GM19395 (cell line): ENCODE measurements at regions not wholly inside any gene's neighbourhood (a gene's known extent, or its start where the extent isn't known, plus 50 kb on each side); places are given as distances from the start of the nearest gene placed in this dataset.

Experiments used
- ATAC-seq: cut with Tn5 transposase; IDR thresholded peaks from one replicate; pipeline ENCODE4 v1.9.1; 2021; ENCODE audit warnings: mild to moderate bottlenecking, moderate library complexity; ENCODE audit not compliant: unreplicated experiment

DNA sequence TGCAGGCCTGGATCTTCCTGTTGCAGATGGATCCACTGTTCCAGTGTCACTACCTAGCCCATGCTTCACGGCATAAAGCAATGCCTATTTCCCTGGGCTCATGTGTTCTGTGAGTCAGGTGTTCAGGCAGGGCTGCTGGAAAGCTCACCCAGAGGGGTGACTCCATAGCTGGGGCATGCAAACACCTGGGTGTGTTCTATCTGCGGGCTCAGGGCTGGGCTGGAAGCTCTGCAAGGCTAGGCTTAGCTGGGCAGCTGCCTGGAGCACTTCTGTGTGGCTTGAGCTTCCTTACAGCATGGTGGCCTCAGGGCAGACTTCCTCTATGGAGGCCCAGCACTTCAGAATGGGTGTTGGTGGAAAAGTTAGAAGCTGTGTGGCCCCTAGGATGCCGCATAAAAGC, 139.9 kb downstream of the GADD45G start:
- ATAC-seq = no peak

DNA sequence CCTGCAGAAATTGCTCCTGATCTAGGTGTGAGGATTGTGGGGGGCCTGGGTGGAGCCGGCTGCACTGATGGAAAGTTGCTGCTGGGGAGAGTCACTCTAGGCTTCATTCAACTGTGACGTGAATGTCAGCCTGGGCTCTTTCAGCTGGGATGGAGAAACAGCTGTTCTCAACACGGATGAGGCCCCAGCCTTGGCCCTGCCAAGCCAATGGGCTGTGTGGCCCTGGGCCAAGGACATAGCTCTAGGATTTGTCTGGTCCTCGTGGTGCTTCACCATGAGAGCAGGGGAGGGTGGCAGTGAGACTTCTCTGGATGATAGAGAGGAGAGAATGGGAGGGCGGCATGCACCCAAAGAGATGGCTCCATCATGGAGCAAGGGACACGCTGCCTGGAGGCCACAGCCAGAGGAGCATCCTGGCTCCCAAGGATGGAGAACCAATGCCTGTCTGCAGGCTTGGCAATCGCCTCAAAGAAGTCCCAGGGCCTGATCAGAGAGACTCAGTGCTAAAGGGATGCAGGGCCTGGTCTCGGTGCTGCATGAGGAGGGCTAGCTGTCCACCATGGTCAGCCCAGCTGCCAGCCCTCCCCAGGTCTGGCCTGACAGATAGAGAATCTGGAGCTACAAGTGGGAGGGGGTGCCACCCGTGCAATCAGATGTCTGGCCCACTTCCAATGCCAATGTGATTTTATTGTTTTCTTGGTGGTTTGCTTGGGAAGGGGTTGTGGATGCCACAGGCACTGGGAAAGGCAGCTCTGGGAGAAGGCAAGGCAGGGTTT, 141.0 kb downstream of the GADD45G start:
- no peak for ATAC-seq

DNA sequence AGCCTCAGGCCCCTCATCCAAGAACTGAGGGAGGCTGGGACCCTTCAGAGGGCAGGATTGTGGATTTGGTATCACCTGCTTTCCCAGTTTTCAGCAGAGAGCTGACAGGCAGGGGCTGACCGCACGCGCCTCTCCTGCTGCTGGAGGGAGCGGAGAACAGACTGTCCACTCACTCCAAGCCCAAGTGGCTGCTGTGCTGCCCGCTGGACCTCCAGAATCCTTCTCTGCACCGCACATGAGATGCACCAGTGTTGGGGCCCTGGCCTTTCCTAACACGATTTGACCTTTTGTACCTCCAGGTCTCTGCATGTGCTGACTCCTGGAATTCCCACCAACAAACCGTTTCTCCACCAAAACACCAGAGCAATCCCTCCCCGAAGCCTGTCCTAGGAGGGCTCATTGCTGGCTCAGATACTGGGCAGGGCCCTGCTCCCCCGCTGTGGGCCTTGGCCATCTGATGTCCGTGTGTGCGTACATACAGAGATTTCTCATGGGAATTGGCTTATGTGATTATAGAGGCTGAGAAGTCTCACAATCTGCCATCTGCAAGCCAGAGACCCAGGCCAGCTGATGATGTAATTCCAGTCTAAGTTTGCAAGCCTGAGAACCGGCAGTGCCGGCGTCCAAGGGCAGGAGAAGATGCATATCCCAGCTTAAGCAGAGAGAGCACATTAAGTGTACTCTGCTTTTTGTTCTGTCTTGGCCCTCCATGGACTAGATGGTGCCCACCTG, 141.7 kb downstream of the GADD45G start:
- ATAC-seq = no peak

DNA sequence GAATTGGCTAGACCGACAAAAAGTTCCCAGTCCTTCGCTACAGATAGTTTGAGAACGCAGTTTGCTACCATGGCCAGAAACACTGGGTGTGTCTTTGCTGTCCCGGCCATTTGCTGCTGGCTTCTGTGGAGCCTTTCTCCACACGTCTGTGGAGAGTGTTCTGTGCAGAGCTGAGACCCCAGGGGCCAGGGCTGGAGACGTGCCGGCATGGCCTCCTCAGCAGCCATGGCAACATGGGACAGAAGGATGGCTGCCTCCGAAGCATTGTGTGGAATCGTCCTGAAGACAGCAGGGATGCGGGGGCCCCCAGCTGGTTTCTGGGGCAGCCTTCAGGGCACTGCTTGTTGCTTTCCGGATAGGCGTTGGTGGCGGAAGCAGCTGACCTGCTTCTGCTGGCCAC, 142.8 kb downstream of the GADD45G start:
- ATAC-seq = no peak

DNA sequence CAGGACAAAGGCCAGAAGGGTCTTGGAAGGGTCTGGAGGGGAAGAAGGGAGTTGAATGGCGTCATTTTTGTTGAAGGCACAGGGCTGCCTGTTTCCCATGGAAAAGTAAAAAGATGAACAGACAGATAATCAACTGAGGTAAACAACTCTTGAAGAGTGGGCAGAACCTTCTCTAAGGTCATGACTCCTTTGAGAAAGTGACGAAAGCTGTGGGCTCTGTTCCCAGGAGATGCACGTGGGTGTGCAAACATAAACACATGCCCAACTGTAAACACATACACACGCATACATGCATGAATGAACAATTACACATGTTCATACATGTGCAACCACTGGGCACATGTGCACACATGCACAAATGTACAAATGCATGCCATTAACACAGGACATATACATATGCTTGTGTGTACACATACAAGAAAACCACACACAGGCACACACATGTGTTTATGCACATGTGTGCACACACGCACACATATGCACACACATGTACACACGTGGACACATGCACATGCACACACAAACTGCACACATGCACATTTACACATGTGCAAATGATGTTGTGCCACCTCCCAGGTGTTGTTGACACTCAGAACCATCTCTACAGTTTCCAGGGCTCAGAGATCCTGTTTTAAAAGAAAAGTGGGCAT, 143.3 kb downstream of the GADD45G start:
- no peak for ATAC-seq

DNA sequence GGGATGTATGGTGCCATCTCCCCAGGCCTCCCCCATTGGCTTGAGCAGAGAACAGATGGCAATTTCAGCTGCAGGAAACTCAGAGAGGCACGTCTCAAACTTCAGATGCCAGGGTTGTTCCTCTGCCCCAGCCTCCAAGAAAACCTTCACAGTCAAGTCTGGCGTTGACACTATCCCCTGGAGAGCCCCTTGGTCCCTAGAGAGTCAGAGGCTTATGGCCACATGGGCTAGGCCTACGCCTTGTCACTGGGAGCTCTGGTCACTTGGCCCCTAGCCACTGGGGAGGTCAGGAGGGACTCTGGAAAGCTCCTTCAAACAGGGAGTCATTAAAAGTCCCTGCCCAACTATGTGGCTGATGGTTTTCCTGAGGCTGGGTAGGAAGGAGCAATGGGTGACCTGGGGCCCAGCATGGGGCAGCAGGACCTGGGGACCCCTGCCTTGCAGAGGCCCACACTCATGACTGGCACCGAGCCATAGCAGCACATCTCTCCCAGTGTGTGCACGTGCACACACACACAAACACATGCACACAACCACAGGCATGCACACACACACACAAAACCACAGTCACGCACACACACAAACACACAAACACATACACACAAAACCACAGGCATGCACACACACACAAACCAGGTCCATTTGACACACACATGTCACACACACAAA, 144.2 kb downstream of the GADD45G start:
- no peak for ATAC-seq

DNA sequence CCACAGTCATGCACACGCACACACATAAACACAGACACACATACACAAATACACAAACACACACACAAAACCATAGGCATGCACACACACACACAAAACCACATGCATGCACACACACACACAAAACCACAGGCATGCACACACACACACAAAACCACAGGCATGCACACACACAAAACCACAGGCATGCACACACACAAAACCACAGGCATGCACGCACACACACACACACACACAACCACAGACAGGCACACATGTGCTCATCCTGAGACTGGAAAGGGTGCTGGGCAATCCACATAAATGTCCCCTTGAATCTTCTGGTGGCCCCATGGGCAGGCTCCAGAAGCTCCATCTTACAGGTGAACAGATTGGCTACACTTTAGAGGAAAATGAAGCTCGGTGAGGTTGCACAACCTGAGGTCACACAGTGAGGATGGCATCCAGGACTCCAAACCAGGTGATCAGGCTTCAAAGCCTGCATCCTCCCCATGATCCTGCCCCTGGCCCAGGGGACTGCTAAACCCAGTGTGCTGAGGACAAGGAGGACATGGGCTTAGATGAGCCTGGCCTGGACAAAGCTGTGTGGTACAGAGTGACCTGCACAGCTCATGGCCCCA, 144.8 kb downstream of the GADD45G start:
- ATAC-seq = no peak

DNA sequence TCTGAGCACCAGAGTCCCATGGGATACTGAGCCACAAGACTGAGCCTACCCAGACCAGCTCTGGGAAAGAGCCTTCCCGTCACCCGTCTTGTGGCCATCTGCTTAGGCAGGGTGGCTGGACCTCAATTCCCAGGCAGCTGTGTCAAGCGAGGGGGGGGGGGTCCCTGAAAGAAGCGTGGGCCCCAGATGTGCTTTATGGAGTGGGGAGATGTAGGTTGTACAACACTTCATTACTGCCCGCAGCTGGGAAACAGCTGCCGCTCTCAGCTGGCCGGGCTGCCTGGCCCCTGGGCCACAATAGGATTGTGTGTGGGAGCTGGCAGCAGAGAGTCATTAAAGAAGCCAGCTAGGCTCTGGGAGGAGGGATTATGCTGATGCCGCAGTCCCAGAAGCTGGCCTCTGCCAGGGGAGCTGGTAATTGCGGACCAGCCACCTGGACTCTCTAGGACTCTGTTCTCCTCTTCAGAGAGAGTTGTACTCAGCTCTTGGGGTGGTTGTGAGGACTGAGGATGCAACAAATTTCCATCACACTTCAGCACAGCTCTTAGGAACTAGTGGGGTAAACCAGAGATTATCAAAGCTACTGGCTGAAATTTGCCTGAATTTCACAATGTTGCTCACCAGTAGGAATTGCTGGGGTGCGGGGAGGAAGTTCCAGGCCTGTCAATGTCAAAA, 145.4 kb downstream of the GADD45G start:
- ATAC-seq = no peak

DNA sequence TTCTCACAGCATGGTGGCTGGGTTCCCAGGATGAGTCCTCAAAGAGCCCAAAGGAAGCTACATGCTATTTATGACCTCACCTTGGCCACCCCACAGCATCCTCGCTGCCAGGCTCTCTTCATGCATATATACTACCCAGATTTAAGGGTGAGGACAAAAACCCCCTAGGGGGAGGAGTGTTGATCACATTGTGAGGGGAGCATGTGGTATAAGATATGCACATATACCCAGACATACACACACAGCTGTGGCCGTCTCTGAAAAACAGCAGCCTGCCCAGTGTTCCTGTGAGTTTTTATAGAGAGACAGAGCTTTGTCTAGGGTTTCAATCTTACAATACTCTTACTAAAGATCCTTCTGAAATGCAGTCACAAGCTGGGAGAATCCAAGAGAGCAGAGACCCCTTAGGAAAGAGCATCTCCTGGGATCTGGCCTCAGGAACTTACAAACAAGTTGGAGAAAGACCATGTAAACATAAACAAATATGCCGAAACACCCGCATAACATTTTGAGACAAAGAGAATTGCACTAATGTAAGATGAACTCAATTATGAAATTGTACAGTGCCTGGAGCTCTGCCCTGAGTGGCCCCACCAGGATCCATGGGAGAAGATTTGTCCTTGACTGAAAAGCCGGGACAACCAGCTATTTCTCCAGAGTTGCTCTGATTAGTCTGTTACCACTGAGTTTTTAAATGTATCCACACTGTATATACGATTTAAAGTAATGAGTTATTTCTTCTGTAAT, 146.4 kb downstream of the GADD45G start:
- ATAC-seq = no peak

DNA sequence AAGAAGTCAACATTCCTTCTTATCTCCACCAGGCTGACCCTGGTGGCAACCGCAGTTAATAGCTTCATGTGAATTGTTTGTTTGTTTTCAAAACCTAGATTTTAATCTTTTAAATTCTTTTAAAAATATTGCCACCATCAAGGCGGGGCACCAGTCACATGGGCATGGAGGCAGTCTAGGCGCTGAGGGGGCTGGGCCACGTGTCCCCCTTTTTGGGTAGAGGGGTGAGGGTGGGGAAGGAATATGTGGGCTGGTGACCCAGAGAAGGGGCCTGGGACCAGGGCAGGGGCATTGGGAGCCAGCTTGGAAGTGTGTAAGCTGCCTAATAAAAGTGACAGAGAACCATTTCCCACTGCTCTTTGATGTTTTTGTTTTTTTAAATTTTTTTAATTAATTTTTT, 147.3 kb downstream of the GADD45G start:
- ATAC-seq = no peak

DNA sequence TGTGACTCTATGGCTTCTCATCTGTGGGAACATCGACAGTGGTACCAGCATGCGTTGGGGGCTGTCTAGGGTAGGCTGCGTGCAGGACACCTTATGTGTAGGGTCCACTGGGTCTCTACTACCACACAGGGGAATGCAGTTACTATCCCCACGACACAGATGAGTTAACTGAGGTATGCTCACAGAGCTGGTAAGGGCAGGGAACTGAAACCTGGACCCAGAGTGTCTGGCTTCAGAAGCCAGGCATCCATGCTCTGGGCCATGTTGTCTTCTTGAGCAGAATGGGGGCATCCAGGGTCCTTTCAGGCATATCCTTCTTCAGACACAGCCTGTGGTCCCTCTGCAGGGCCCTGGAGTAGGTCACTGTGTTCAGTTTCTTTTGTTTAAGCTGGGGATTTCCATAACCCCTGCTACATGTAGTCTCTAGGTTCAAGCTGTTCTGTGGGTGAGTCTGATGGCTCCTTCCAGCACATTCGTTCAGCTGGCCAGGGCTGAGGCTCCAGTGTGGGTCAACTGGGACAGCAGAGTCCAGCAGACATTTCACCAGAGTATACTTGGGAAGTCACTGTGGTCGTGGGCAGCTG, 148.8 kb downstream of the GADD45G start:
- no peak for ATAC-seq

DNA sequence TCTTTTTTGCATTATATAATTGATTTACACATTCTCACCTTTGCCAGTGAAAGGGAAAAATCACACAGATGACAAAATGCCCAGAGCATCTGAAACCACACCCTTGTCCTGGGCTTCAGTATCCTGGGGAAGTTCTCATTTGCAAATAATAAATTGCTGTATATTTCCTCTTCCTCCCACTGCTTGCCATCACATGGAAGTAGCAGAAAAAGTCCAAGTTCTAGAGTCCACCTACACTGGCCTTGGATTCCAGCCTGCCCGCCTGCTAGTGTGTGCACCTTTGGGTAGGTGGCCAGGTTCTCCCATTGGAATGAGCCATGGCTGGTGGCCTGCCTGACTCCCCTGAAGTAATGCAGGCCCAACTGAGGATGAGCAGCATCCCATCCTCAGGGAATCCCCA, 149.4 kb downstream of the GADD45G start:
- ATAC-seq = no peak

DNA sequence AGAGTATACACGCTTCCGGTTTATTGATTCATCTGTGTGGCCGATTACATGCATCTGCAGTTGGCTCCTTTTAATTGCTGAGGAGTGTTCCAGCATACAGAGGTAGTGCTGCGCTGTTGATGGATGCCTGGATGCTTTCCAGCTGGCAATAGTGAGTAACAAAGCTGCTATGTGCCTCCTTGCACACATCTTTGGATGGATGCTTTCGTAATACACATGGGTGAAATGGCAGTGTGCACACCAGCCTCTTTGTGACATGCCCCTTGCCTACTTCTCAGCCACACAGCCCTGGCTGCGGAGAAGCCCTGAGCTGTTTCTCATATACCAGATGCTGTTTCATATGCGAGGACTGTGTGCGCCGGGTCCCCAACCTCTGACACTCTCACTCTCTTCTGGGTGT, 151.0 kb downstream of the GADD45G start:
- no peak for ATAC-seq

DNA sequence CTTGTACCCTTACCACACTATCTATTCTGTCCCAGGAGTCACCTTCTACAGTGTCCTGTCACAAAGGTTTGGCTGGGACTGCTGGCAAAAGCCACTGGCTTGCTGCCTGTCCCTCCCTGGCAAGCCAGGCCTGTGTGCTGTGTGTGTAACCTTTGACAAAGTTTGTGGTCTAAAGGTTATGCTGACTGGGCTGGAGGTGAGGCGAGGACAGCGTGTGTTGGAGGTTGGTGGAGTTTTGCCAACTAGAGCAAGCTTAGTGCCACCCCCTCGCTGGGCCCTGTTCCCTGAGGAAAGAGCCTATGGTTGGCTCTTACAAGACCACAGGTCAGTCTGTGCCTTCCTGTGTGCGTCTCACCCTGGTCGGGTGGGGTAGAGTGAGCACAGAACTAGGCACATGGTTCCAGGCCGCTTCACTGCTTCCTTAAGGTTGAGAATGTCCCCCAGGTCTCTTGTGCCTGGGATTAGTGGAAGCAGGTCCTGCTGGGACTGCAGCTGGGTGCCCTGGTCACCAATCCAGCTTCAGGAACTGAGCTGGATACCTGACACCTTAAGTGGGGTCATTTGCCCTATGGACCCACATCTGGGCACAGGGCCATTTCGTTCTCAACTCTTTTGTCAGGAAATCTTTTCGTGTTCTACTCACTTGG, 152.2 kb downstream of the GADD45G start:
- no peak for ATAC-seq

DNA sequence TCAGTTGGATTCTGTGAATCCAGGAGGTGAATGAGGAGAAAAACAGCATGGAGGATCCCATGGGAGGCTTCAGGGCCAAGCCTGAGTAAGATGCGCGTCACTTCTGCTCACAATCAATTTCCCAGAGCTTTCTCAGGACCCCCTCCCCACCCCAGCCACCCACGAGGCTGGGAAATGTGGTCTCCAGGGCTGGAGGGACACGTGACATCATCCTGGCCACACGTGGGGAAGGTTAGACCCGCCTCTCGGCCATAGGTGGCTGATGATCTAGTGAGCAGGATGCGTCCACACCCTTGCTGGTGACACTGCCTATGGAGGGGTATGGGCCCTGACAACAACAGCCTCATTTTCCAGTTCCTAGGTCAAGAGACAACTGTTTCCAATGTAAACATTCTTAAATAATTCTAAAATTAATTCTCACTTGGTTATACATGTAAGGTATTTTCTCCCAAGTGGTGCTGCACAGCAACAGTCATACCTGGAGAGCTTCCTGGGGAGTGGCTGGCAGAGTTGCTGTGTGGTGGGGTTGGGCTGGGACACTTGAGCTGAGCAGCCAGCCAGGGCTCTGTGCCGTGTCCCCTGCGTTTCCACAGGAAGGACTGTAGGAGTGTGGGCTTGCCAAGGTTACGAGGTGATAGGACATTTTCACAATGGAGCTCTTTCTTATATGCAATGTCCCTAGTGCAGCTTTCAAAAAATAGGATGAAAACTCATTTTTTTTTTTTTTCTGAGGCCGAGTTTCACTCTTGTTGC, 153.1 kb downstream of the GADD45G start:
- ATAC-seq = no peak

DNA sequence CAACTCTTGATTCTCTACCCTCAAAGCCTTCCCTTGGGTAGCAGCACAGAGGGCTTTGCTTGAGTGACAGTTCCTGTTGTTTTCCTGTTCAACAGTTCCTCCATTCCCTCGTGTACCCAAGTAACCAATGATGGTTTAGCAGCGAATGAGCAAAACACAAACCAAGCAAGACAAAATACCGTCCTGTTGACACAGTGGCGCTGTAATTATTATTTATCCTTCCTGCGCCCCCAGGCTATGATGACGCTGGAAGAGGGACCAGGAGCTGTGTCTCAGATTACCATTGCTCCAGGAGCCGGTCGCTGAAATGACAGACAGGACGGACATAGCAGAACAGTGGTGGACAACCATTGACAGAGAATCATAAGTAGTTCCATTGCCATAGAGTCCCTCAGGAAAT, 154.8 kb downstream of the GADD45G start:
- ATAC-seq = no peak

DNA sequence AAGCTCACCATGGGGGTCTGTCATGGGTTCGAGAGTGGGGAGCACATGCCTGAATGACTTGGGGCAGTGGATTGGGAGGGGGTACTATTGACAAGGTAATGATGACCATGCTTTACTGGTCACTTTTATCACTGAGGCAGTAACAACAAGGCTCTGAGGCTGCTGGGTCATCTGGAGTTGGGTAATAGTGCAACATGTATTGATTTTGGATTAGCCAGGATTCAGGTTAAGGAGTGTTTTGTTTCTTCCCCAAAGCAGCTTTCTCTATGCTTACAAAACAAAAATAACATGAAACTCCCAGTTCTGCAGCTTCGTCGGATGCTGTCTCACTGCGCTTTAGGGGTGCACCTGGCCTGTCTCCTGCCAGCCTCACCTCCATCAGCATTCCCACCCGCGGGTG, 155.3 kb downstream of the GADD45G start:
- no peak for ATAC-seq

DNA sequence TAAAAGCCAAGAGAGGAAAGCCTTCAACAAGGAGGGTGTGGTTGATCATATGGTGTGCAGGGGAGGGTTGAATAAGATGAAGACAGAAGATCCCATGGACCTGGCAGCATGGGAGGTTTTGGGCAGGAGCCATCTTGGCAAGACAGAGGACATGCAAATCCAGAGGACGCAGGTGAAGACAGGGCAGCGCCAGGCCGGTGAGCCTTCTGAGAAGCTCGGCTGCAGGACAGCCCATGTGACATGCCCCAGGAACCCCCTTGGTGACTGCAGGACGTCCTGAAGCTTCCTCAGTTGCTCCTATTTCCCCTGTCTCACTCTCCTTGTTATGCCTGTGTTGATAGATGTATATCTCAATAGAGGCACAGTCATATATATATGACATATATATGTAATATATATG, 159.4 kb downstream of the GADD45G start:
- no peak for ATAC-seq
